ENCODE measurements at regions not wholly inside any gene's neighbourhood (a gene's known extent, or its start where the extent isn't known, plus 50 kb on each side); places are given as distances from the start of the nearest gene placed in this dataset.

DNA sequence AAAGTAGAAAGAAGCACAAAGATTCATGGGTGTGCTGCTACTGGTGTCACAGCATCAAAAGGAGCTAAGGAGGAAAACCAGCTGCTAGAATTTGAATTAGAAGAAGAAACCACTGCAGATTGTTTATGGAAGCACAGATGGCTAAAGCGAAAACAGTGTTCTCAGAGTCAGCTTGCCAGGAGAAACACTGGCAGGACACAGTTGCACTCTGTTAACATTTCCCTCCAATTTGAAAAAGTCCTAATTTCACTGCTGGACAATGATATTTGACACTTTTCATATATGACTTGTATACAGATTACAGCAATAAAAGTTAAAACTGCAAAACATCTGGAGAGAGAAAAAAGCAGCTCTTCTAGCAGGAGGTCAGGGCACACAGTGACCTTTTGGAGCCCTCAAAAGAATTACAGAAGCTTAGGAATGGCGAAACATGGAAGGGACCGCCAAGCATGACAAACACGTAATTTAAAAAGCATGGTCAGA is 314.5 kb downstream of the COL12A1 start:
- no peak for TF ChIP-seq CTCF (IDR thresholded peaks at IDR 0.05)
- no peak for TF ChIP-seq POLR2A (IDR thresholded peaks at IDR 0.05)

Measured in uterus (tissue), 2 donors.